ENCODE measurements at regions not wholly inside any gene's neighbourhood (a gene's known extent, or its start where the extent isn't known, plus 50 kb on each side); places are given as distances from the start of the nearest gene placed in this dataset.

DNA sequence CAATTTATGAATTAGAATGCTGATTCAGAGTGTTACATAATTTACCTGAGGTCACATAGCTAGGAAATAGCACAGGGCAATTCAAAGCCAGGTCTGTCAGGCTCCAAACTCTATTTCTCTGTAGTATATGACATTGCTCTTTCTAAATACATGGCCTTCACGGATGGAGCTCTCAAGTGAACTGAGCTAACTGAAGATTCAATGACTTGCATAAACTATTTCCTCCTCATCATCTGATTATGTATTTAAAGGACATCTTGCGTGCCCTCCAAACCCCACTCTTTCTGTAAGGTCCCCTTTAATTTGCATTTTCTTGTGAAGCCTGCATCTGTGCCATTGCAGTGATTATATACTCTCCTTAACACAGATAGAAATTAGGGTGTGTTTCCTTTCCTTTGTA is 537.4 kb upstream of the VRK2 start:
- Mint-ChIP-seq H3K4me3 (no peak overlapping the region), H3K4me1 (no peaks in the 10 kb centered on the region), H3K27ac (ENCODE audit: low read depth) (no peak overlapping the region), H3K27me3 (no peaks in the 10 kb centered on the region), H3K36me3 (ENCODE audit: insufficient read depth) (no peaks in the 10 kb centered on the region), H3K9me3 (no peaks in the 10 kb centered on the region)
- DNase-seq (ENCODE audit: low spot score in 2 of 2), result no peak
- ATAC-seq (replicated peaks; ENCODE audit: extremely low read depth, poor library complexity, severe bottlenecking), result no peak

GRCh38 chr2:57510704-57511103 is 535.9 kb upstream of the VRK2 start:
- no peak overlapping the region for H3K27ac Mint-ChIP-seq (ENCODE audit: low read depth)
- no peaks in the 10 kb centered on the region for H3K36me3 Mint-ChIP-seq (ENCODE audit: insufficient read depth)
- H3K27me3 Mint-ChIP-seq, result no peaks in the 10 kb centered on the region
- DNase-seq (ENCODE audit: low spot score in 2 of 2) (no peak), ATAC-seq (replicated peaks; ENCODE audit: extremely low read depth, poor library complexity, severe bottlenecking) (no peak)
- H3K4me1 Mint-ChIP-seq, result no peaks in the 10 kb centered on the region
- no peak overlapping the region for H3K4me3 Mint-ChIP-seq
- no peaks in the 10 kb centered on the region for H3K9me3 Mint-ChIP-seq

- no peaks in the 10 kb centered on the region for H3K4me1 Mint-ChIP-seq
- no peaks in the 10 kb centered on the region for H3K9me3 Mint-ChIP-seq
Observed at GRCh38 chr2:57515366-57515765, 531.2 kb upstream of the VRK2 start.

GRCh38 chr2:57516698-57517340 is 529.8 kb upstream of the VRK2 start:
- DNase-seq (ENCODE audit: low spot score in 2 of 2), result no peak
- Mint-ChIP-seq H3K27me3 (no peaks in the 10 kb centered on the region), H3K27ac (ENCODE audit: low read depth) (no peak overlapping the region), H3K4me1 (no peaks in the 10 kb centered on the region), H3K4me3 (no peak overlapping the region), H3K36me3 (ENCODE audit: insufficient read depth) (no peaks in the 10 kb centered on the region), H3K9me3 (no peaks in the 10 kb centered on the region)
- no peak for ATAC-seq (replicated peaks; ENCODE audit: extremely low read depth, poor library complexity, severe bottlenecking)

More at GRCh38 chr2:57515366-57515765, 531.2 kb upstream of the VRK2 start:
- ATAC-seq (replicated peaks; ENCODE audit: extremely low read depth, poor library complexity, severe bottlenecking), result no peak
- Mint-ChIP-seq H3K27me3 (no peaks in the 10 kb centered on the region), H3K36me3 (ENCODE audit: insufficient read depth) (no peaks in the 10 kb centered on the region), H3K27ac (ENCODE audit: low read depth) (no peak overlapping the region), H3K4me3 (no peak overlapping the region)
- no peak for DNase-seq (ENCODE audit: low spot score in 2 of 2)

- peaks cover 25% of the 10 kb centered on the region for H3K9me3 Mint-ChIP-seq
- H3K4me3 Mint-ChIP-seq, result no peak overlapping the region
- DNase-seq (ENCODE audit: low spot score in 2 of 2) (no peak), ATAC-seq (replicated peaks; ENCODE audit: extremely low read depth, poor library complexity, severe bottlenecking) (no peak)
- H3K27me3 Mint-ChIP-seq, result no peaks in the 10 kb centered on the region
- H3K36me3 Mint-ChIP-seq (ENCODE audit: insufficient read depth), result no peaks in the 10 kb centered on the region
- no peak overlapping the region for H3K27ac Mint-ChIP-seq (ENCODE audit: low read depth)
- H3K4me1 Mint-ChIP-seq, result no peaks in the 10 kb centered on the region
Observed at GRCh38 chr2:57523304-57523703, 523.3 kb upstream of the VRK2 start.

GRCh38 chr2:57527685-57528084 is 518.9 kb upstream of the VRK2 start:
- H3K27me3 Mint-ChIP-seq, result no peaks in the 10 kb centered on the region
- peaks cover 39% of the 10 kb centered on the region for H3K9me3 Mint-ChIP-seq
- no peak overlapping the region for H3K4me3 Mint-ChIP-seq
- no peak overlapping the region for H3K27ac Mint-ChIP-seq (ENCODE audit: low read depth)
- H3K4me1 Mint-ChIP-seq, result no peaks in the 10 kb centered on the region
- no peaks in the 10 kb centered on the region for H3K36me3 Mint-ChIP-seq (ENCODE audit: insufficient read depth)
- no peak for DNase-seq (ENCODE audit: low spot score in 2 of 2)
- no peak for ATAC-seq (replicated peaks; ENCODE audit: extremely low read depth, poor library complexity, severe bottlenecking)

GRCh38 chr2:57528499-57528898 is 518.1 kb upstream of the VRK2 start:
- DNase-seq (ENCODE audit: low spot score in 2 of 2) (no peak), ATAC-seq (replicated peaks; ENCODE audit: extremely low read depth, poor library complexity, severe bottlenecking) (no peak)
- peaks cover 34% of the 10 kb centered on the region for H3K9me3 Mint-ChIP-seq
- H3K27me3 Mint-ChIP-seq, result no peaks in the 10 kb centered on the region
- H3K36me3 Mint-ChIP-seq (ENCODE audit: insufficient read depth), result no peaks in the 10 kb centered on the region
- no peak overlapping the region for H3K4me3 Mint-ChIP-seq
- H3K4me1 Mint-ChIP-seq, result no peaks in the 10 kb centered on the region
- H3K27ac Mint-ChIP-seq (ENCODE audit: low read depth), result no peak overlapping the region

GRCh38 chr2:57534358-57534757 is 512.2 kb upstream of the VRK2 start:
- ATAC-seq (replicated peaks; ENCODE audit: extremely low read depth, poor library complexity, severe bottlenecking), result no peak
- no peak for DNase-seq (ENCODE audit: low spot score in 2 of 2)
- Mint-ChIP-seq H3K27me3 (no peaks in the 10 kb centered on the region), H3K9me3 (peaks cover 23% of the 10 kb centered on the region), H3K36me3 (ENCODE audit: insufficient read depth) (no peaks in the 10 kb centered on the region), H3K4me3 (no peak overlapping the region), H3K27ac (ENCODE audit: low read depth) (no peak overlapping the region), H3K4me1 (no peaks in the 10 kb centered on the region)

DNA sequence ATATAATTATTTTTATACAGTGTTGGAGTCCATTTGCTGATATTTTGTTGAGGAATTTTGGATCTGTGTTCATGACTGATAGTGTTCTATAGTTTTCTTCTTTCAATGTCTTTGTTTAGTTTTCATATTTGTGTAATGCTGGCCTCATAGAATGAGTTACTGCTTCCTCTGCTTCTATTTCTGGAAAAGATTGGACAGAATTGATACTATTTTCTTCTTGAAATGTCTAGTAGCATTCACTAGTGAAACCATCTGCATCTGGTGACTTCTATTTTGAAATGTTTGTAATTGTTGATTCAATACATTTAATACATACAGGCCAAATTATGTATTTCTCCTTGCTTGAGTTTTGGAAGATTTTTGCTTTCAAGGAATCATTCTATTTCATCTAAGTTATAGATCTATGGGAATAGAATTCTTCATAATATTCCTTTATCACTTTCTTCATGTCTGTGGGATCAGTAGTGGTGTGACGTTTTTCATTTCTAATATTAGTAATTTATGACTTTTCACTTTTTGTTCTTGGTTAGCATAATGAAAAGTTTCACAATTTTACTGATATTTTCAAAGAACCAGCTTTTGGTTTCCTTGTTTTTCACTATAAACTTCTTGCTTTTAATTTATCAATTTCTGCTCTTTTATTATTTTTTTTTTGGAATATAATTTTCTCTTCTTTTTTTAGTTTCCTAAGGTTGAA is 509.9 kb upstream of the VRK2 start:
- no peak for ATAC-seq (replicated peaks; ENCODE audit: extremely low read depth, poor library complexity, severe bottlenecking)
- Mint-ChIP-seq H3K27ac (ENCODE audit: low read depth) (no peak overlapping the region), H3K4me1 (no peaks in the 10 kb centered on the region), H3K9me3 (peaks cover 14% of the 10 kb centered on the region), H3K36me3 (ENCODE audit: insufficient read depth) (no peaks in the 10 kb centered on the region), H3K4me3 (no peak overlapping the region), H3K27me3 (no peaks in the 10 kb centered on the region)
- no peak for DNase-seq (ENCODE audit: low spot score in 2 of 2)

- no peak overlapping the region for H3K27ac Mint-ChIP-seq (ENCODE audit: low read depth)
- no peak overlapping the region for H3K4me3 Mint-ChIP-seq
- DNase-seq (ENCODE audit: low spot score in 2 of 2) (no peak), ATAC-seq (replicated peaks; ENCODE audit: extremely low read depth, poor library complexity, severe bottlenecking) (no peak)
- H3K27me3 Mint-ChIP-seq, result no peaks in the 10 kb centered on the region
- H3K36me3 Mint-ChIP-seq (ENCODE audit: insufficient read depth), result no peaks in the 10 kb centered on the region
- peaks cover 6% of the 10 kb centered on the region for H3K9me3 Mint-ChIP-seq
- H3K4me1 Mint-ChIP-seq, result no peaks in the 10 kb centered on the region
Observed at GRCh38 chr2:57539761-57540160, 506.8 kb upstream of the VRK2 start.

GRCh38 chr2:57542081-57542480 is 504.5 kb upstream of the VRK2 start:
- Mint-ChIP-seq H3K4me1 (no peaks in the 10 kb centered on the region), H3K4me3 (no peak overlapping the region), H3K36me3 (ENCODE audit: insufficient read depth) (peaks cover 1% of the 10 kb centered on the region), H3K9me3 (peaks cover 19% of the 10 kb centered on the region), H3K27me3 (no peaks in the 10 kb centered on the region), H3K27ac (ENCODE audit: low read depth) (no peak overlapping the region)
- no peak for ATAC-seq (replicated peaks; ENCODE audit: extremely low read depth, poor library complexity, severe bottlenecking)
- no peak for DNase-seq (ENCODE audit: low spot score in 2 of 2)

DNA sequence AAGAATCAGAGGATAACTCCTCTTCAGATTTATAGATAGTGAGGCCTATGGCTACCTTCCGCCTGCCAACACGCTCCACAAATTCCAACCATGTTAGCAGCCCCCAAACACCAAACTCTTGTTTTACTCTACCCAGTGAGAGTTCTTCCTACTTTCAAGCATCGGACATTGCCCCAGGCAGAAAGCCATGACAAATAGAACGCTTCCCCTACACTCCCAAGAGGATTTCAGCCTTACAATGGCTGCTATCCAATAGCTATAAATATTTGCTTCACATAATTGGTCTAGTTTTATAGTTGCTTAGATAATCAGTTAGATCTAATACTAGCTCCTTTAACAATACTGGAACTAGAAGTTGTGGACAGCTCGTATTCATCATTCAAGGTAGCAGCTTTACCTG is 503.4 kb upstream of the VRK2 start:
- peaks cover 1% of the 10 kb centered on the region for H3K36me3 Mint-ChIP-seq (ENCODE audit: insufficient read depth)
- DNase-seq (ENCODE audit: low spot score in 2 of 2) (no peak), ATAC-seq (replicated peaks; ENCODE audit: extremely low read depth, poor library complexity, severe bottlenecking) (no peak)
- no peak overlapping the region for H3K27ac Mint-ChIP-seq (ENCODE audit: low read depth)
- H3K27me3 Mint-ChIP-seq, result no peaks in the 10 kb centered on the region
- no peak overlapping the region for H3K4me3 Mint-ChIP-seq
- peaks cover 19% of the 10 kb centered on the region for H3K9me3 Mint-ChIP-seq
- H3K4me1 Mint-ChIP-seq, result no peaks in the 10 kb centered on the region

- Mint-ChIP-seq H3K4me3 (no peak overlapping the region), H3K27ac (ENCODE audit: low read depth) (no peak overlapping the region), H3K4me1 (no peaks in the 10 kb centered on the region), H3K27me3 (no peaks in the 10 kb centered on the region), H3K9me3 (peaks cover 19% of the 10 kb centered on the region), H3K36me3 (ENCODE audit: insufficient read depth) (peaks cover 1% of the 10 kb centered on the region)
- no peak for ATAC-seq (replicated peaks; ENCODE audit: extremely low read depth, poor library complexity, severe bottlenecking)
- no peak for DNase-seq (ENCODE audit: low spot score in 2 of 2)
Observed at GRCh38 chr2:57544624-57545023, 502.0 kb upstream of the VRK2 start.
